NCI-H446 (cell line): ENCODE measurements at regions not wholly inside any gene's neighbourhood (a gene's known extent, or its start where the extent isn't known, plus 50 kb on each side); places are given as distances from the start of the nearest gene placed in this dataset.
A peak's percentile ranks its signal among the peaks of the same experiment; 100 is the strongest.

ENCODE experiments used
- DNase-seq, 2 experiments: peaks; one replicate each; lab custom pipeline; 2025; lab: John Stamatoyannopoulos, UW

DNA sequence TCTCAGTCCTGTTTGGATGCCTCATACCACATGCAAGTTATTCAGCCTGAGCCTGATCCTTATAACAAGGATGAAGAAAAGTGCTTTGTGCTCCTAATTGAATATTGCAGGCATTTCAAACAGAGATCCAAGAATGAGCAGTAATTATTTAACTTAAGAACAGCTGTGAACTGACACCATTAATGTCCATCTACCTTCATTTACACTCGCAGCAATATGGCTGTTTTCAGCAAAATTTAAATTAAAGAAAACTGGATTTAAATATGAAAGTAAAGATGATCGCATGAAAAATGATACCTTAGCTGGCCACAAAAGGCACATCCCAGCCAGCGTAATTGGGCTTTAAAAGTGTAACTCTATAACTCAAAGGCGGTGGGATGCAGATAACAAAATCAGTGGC, 466.3 kb downstream of the GALC start:
- no peak for DNase-seq

DNA sequence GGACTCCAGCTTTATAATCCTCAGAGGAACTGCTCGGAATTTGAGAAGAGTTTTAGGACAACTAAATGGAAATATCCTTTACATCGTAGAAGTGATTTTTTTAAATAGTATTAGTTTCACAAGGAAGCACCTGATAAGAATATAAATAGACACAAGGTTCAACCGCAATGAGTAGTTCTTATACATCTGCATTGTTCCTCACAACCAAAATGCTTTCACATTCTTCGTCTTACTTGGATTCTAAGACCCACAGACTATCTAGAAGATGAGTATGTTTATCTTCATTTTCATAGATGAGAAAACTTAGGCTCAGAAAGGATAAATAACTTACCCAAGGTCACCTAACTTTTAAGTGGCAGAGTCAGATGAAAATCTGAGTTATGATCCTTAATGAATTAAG, 469.0 kb downstream of the GALC start:
- no peak for DNase-seq

DNA sequence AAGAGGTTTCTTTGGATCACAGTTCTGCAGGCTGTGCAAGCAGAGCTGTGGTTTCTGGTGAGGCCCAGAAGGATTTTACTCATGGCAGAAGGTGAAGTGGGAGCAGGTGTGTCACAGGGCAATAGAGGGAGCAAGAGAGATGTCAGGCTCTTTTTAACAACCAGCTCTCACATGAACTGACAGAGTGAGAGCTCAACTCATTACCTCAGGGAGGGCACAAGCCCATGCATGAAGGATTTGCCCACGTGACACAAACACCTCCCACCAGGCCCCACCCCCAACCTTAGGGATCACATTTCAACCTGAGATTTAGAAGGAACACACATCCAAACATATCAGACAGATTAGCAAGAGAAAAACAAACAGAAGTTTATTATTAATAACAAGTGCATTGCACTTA, 470.4 kb downstream of the GALC start:
- DNase-seq = no peak

DNA sequence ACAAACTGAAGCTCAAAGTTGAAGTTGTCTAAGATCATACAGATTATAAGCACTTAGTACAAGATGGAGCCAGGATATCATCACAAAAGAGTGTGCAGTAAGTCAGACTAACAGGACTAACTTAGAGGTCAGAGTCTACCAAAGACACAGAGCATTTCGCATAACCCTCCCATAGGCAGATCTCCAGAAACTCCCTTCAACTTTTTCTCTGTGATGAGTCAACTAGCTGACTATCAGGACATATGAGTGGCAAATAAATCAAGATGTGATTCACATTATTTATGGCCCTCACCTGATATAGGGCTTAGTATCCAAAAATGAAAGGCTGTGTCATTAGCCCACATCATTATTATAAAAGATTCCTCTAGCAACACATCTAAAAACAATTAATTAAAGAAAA, 484.6 kb downstream of the GALC start:
- DNase-seq = no peak

GRCh38 chr14:87503711-87504110, 489.3 kb downstream of the GALC start:
- DNase-seq = peak; percentile 37 to 73

GRCh38 chr14:87497301-87497700, 495.7 kb downstream of the GALC start:
- peak; percentile 64 to 75 for DNase-seq

GRCh38 chr14:87494010-87494409, 499.0 kb downstream of the GALC start:
- no peak for DNase-seq

GRCh38 chr14:87492561-87492960, 500.4 kb downstream of the GALC start:
- DNase-seq = peak in 1 of 2 experiments; percentile 33

- DNase-seq = no peak
These were observed 501.2 kb downstream of the GALC start for GRCh38 chr14:87491816-87492215.

DNA sequence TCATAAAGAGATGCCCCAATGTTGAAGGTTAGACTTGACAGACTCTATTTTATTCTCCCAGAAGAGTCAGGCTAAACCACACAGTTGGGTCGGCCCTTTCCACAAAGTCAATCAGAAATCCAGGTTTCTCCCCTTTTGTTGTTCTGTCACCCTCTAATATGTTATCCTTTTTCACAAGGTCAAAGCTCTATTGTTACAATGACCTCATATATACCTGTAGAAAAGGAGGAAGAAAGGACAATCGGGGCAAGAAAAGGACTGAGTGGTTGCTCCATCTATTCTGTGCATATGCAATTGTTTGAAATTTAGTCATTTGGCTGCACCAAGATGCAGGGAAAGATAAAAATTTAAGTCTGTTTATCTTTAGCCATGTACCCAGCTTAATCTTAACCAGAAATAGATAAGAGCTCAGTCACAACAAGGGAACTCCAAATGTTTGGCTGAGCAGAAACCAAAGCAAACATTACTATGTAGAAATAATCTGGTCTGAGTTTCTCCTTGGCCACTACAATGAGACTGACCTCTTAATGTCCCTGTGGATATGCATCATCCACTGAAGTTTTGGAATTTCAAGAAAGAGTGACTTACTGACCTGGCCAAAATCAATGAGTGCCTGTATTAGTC, 503.7 kb downstream of the GALC start:
- DNase-seq = no peak

GRCh38 chr14:87483271-87484260, 509.4 kb downstream of the GALC start:
- no peak for DNase-seq

DNA sequence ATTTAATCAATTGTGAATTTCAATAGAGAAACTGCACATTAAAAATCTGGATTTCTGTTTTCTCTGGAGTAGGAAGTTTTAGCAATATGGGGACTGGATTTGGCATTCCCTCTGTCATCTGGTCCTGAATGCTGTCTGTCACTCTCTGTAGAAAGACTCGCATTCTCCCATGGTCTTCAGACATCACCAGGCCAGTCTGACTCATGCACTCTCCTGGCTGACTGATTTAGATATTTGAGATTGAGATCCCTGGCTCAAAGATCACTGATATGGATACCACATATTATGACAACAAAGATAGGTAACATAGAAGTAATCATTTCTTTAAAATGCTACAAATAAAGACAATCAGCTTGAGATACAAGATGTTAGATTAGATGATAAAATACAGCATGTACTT, 524.5 kb downstream of the GALC start:
- DNase-seq = no peak

GRCh38 chr14:87467578-87467977, 525.4 kb downstream of the GALC start:
- no peak for DNase-seq

DNA sequence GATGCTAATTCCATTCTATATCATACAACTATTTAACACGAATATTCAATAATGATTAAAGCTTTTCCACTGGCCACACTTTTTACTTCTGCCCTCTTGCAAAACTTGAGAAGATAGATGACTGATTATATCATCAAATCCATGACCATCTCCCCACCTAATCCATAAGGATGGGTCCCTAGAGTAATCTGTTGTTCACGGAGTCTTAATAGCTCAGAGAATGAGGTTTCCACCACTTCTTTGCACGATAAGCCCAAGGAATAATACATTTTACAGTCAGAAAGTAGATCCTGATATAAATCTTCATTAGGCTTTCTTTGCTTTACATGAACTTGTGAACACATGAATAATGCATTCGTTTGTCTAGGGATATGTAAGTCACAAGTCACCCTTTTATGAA, 527.2 kb downstream of the GALC start:
- DNase-seq = no peak

GRCh38 chr14:87461704-87462103, 531.3 kb downstream of the GALC start:
- no peak for DNase-seq

GRCh38 chr14:87457720-87458119, 535.3 kb downstream of the GALC start:
- DNase-seq = no peak

- DNase-seq = no peak
These were observed 542.8 kb downstream of the GALC start for GRCh38 chr14:87450193-87450592.

GRCh38 chr14:87449016-87449415, 544.0 kb downstream of the GALC start:
- no peak for DNase-seq

GRCh38 chr14:87443787-87444186, 549.2 kb downstream of the GALC start:
- DNase-seq = no peak

- no peak for DNase-seq
These were observed 549.9 kb downstream of the GALC start for GRCh38 chr14:87443039-87443438.

DNA sequence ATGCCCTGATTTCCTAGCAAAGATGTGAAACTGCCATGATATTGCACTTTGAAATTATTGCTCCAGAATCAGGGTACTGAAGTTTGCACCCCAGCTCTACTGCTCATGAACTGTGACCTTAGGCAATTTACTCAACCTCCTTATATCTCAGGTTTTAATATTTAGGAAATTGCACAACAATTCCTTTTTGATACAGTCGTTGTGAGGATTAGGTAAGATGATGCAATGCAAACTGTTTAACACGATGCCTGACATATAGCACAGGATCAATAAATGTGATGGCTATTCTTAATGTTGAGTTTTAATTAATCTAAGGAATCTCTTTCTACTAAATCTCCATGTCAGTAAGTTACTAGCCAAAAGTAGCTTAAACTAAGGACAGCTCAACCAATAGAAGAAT, 555.8 kb downstream of the GALC start:
- DNase-seq = no peak

- DNase-seq = no peak
These were observed 558.3 kb downstream of the GALC start for GRCh38 chr14:87434680-87435079.

DNA sequence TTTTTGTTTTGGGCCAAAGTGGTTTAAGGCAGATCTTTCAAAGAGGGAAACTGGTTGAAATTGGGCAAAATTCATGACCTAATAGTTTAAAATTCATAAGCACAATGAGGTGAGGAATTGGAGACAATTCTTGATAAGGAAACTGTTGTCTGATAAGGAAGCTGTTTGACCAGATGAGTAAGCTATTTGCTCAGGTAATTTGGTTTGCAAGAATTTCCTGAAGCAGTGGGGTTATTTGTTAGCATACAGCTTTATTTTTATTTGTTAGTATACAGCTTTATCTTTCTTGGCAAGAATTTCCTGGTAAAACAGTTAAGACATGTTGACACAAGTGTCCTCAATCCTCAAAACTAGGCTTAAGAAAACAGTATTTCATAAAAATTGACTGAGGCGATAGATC, 559.0 kb downstream of the GALC start:
- no peak for DNase-seq
